Erythroblast (primary cell): ENCODE measurements at regions not wholly inside any gene's neighbourhood (a gene's known extent, or its start where the extent isn't known, plus 50 kb on each side); places are given as distances from the start of the nearest gene placed in this dataset.
"Not testable (repeated sequence)": the region's sequence is repeated elsewhere in the genome, so short reads cannot be mapped to it uniquely, and the experiment has no call there.

Experiments used
- DNase-seq, 2 experiments: peaks; one replicate each; lab custom pipeline; 2025; lab: John Stamatoyannopoulos, UW
- GATA1 ChIP-seq: IDR thresholded peaks from 2 replicates; pipeline ENCODE4 v1.6.1; 2011; ENCODE audit warnings: low read depth, mild to moderate bottlenecking, control low read depth, low read length, moderate library complexity
- POLR2A ChIP-seq: IDR thresholded peaks from 2 replicates; pipeline ENCODE4 v1.6.1; 2011; ENCODE audit warnings: mild to moderate bottlenecking, low read length

GRCh38 chr22:47308886-47309285 lies 546.4 kb downstream of the TBC1D22A start:
- no peak for TF ChIP-seq POLR2A
- TF ChIP-seq GATA1: no peak
- DNase-seq: no peak

- TF ChIP-seq GATA1 (no peak), POLR2A (no peak)
- DNase-seq: no peak
Measured at GRCh38 chr22:47307822-47308221, 545.4 kb downstream of the TBC1D22A start.

GRCh38 chr22:47307326-47307725 lies 544.9 kb downstream of the TBC1D22A start:
- DNase-seq: peak; percentile 37 to 65
- no peak for TF ChIP-seq GATA1
- no peak for TF ChIP-seq POLR2A

- TF ChIP-seq GATA1 (no peak), POLR2A (no peak)
- DNase-seq: no peak
Measured at GRCh38 chr22:47304854-47305253, 542.4 kb downstream of the TBC1D22A start.

GRCh38 chr22:47304191-47304831 lies 541.9 kb downstream of the TBC1D22A start:
- no peak for DNase-seq
- TF ChIP-seq GATA1 (no peak), POLR2A (no peak)

GRCh38 chr22:47303161-47303890 lies 540.9 kb downstream of the TBC1D22A start:
- DNase-seq: no peak

GRCh38 chr22:47302587-47302986 lies 540.1 kb downstream of the TBC1D22A start:
- DNase-seq: not testable (repeated sequence)

More at GRCh38 chr22:47303161-47303890, 540.9 kb downstream of the TBC1D22A start:
- no peak for TF ChIP-seq GATA1
- TF ChIP-seq POLR2A: no peak

GRCh38 chr22:47301820-47302475 lies 539.5 kb downstream of the TBC1D22A start:
- TF ChIP-seq GATA1 (no peak), POLR2A (no peak)
- DNase-seq: no peak

GRCh38 chr22:47300698-47301405 lies 538.4 kb downstream of the TBC1D22A start:
- no peak for TF ChIP-seq GATA1
- TF ChIP-seq POLR2A: no peak
- no peak for DNase-seq

- no peak for DNase-seq
- TF ChIP-seq GATA1 (no peak), POLR2A (no peak)
Measured at GRCh38 chr22:47299863-47300697, 537.6 kb downstream of the TBC1D22A start.

- TF ChIP-seq GATA1 (no peak), POLR2A (no peak)
- no peak for DNase-seq
Measured at GRCh38 chr22:47299211-47299862, 536.9 kb downstream of the TBC1D22A start.

GRCh38 chr22:47298017-47298785 lies 535.8 kb downstream of the TBC1D22A start:
- DNase-seq: no peak
- TF ChIP-seq POLR2A (no peak), GATA1 (no peak)
